ENCODE measurements at regions not wholly inside any gene's neighbourhood (a gene's known extent, or its start where the extent isn't known, plus 50 kb on each side); places are given as distances from the start of the nearest gene placed in this dataset.

DNA sequence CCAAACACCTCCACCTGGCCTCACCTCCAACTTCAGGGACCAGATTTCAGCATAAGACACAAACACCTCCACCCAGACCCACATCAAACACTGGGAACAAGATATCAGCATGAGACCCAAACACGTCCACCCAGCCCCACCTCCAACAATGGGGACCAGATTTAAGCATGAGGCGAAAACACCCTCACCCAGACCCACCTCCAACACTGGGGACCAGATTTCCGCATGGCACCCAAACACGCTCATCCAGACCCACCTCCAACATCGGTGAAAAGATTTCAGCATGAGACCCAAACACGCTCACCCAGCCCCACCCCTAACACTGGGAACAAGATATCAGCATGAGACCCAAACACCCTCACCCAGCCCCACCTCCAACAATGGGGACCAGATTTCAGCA is 210.0 kb downstream of the ASMT start:
- TF ChIP-seq POLR2A (IDR thresholded peaks at IDR 0.05; ENCODE audit: low read depth, low read length): no peak
- no peak for TF ChIP-seq TAF1 (IDR thresholded peaks at IDR 0.05; ENCODE audit: borderline replicate concordance, low read depth, low read length)
- TF ChIP-seq POLR2AphosphoS5 (IDR thresholded peaks at IDR 0.05; ENCODE audit: low read depth, low read length): no peak

Measured in GM12892 (cell line).